ENCODE measurements at regions not wholly inside any gene's neighbourhood (a gene's known extent, or its start where the extent isn't known, plus 50 kb on each side); places are given as distances from the start of the nearest gene placed in this dataset.

- intact Hi-C loops (cut with micrococcal nuclease) = no loop called here
- no peaks in the 10 kb centered on the region for H3K36me3 ChIP-seq (replicated peaks in 1 of 2; ENCODE audit: control insufficient read depth in 1 of 2, insufficient read depth in 2 of 2, low read length in 2 of 2)
- Mint-ChIP-seq H3K36me3 (no peaks in the 10 kb centered on the region), H3K27me3 (ENCODE audit: low read depth in 3 of 3) (no peaks in the 10 kb centered on the region), H3K9me3 (peaks cover 2 to 12% (median 5%) of the 10 kb centered on the region in 7 donors), H3K4me3 (no peak overlapping the region), H3K4me1 (no peaks in the 10 kb centered on the region), H3K27ac (no peak overlapping the region)
- H4K20me1 ChIP-seq (ENCODE audit: insufficient read depth, low read length) = no peaks in the 10 kb centered on the region
- no peak overlapping the region for H3K4me2 ChIP-seq (replicated peaks; ENCODE audit: extremely low read depth, low read length, poor library complexity, severe bottlenecking)
- H3K4me3 ChIP-seq (replicated peaks in 1 of 3; ENCODE audit: low read depth in 2 of 3, low read length in 3 of 3) = no peak overlapping the region
- H3K27me3 ChIP-seq (ENCODE audit: control insufficient read depth in 2 of 2, insufficient read depth in 2 of 2, low read length in 2 of 2) = no peaks in the 10 kb centered on the region
- no peak overlapping the region for H3K27ac ChIP-seq (ENCODE audit: low read depth in 1 of 2, low read length in 2 of 2)
- no peaks in the 10 kb centered on the region for H3K4me1 ChIP-seq (ENCODE audit: control insufficient read depth in 1 of 2, insufficient read depth in 2 of 2, low read length in 2 of 2)
- no peak overlapping the region for H2AFZ ChIP-seq (ENCODE audit: insufficient read depth, low read depth, low read length, poor library complexity, severe bottlenecking)
- no peak for DNase-seq
- no peaks in the 10 kb centered on the region for H3K79me2 ChIP-seq (ENCODE audit: insufficient read depth, low read length)
- no peak overlapping the region for H3K9ac ChIP-seq (ENCODE audit: insufficient read depth, low read length, poor library complexity, severe bottlenecking)
- 90% methylated on average over 2 of the region's 3 CpGs for WGBS (ENCODE audit: insufficient coverage)
- peaks cover 0 to 6% of the 10 kb centered on the region in 2 donors for H3K9me3 ChIP-seq (replicated peaks in 1 of 2; ENCODE audit: control insufficient read depth in 1 of 2, insufficient read depth in 1 of 2, low read length in 2 of 2)
- no peak for TF ChIP-seq CTCF (IDR thresholded peaks at IDR 0.05)
These were observed 217.3 kb downstream of the SPANXN1 start for GRCh38 chrX:145464650-145465049.

GRCh38 chrX:145475725-145476124 is 228.4 kb downstream of the SPANXN1 start:
- H3K9me3 ChIP-seq (replicated peaks in 1 of 2; ENCODE audit: control insufficient read depth in 1 of 2, insufficient read depth in 1 of 2, low read length in 2 of 2) = no peaks in the 10 kb centered on the region
- no peak overlapping the region for H3K9ac ChIP-seq (ENCODE audit: insufficient read depth, low read length, poor library complexity, severe bottlenecking)
- no peak overlapping the region for H2AFZ ChIP-seq (ENCODE audit: insufficient read depth, low read depth, low read length, poor library complexity, severe bottlenecking)
- H3K27me3 ChIP-seq (ENCODE audit: control insufficient read depth in 2 of 2, insufficient read depth in 2 of 2, low read length in 2 of 2) = no peaks in the 10 kb centered on the region
- H3K4me3 Mint-ChIP-seq = no peak overlapping the region
- H3K4me1 Mint-ChIP-seq = no peaks in the 10 kb centered on the region
- no peak for DNase-seq
- H4K20me1 ChIP-seq (ENCODE audit: insufficient read depth, low read length) = no peaks in the 10 kb centered on the region
- no peak overlapping the region for H3K27ac ChIP-seq (ENCODE audit: low read depth in 1 of 2, low read length in 2 of 2)
- no peaks in the 10 kb centered on the region for H3K27me3 Mint-ChIP-seq (ENCODE audit: low read depth in 3 of 3)
- no peak for TF ChIP-seq CTCF (IDR thresholded peaks at IDR 0.05)
- intact Hi-C loops (cut with micrococcal nuclease) = no loop called here
- H3K9me3 Mint-ChIP-seq = peaks cover 0 to 2% (median 0%) of the 10 kb centered on the region in 7 donors
- no peak overlapping the region for H3K27ac Mint-ChIP-seq
- no peaks in the 10 kb centered on the region for H3K36me3 Mint-ChIP-seq
- no peaks in the 10 kb centered on the region for H3K4me1 ChIP-seq (ENCODE audit: control insufficient read depth in 1 of 2, insufficient read depth in 2 of 2, low read length in 2 of 2)
- no peak overlapping the region for H3K4me2 ChIP-seq (replicated peaks; ENCODE audit: extremely low read depth, low read length, poor library complexity, severe bottlenecking)
- no CpG with 5 or more reads among the region's 7 CpGs for whole genome bisulfite sequencing (ENCODE audit: insufficient coverage)
- no peaks in the 10 kb centered on the region for H3K79me2 ChIP-seq (ENCODE audit: insufficient read depth, low read length)
- H3K4me3 ChIP-seq (replicated peaks in 1 of 3; ENCODE audit: low read depth in 2 of 3, low read length in 3 of 3) = no peak overlapping the region
- H3K36me3 ChIP-seq (replicated peaks in 1 of 2; ENCODE audit: control insufficient read depth in 1 of 2, insufficient read depth in 2 of 2, low read length in 2 of 2) = no peaks in the 10 kb centered on the region

Measured in CD14-positive monocyte (primary cell).